WERI-Rb-1 (cell line): ENCODE measurements at regions not wholly inside any gene's neighbourhood (a gene's known extent, or its start where the extent isn't known, plus 50 kb on each side); places are given as distances from the start of the nearest gene placed in this dataset.

Source experiments
- DNase-seq: peaks from one replicate; pipeline ENCODE4 v3.0.0-alpha.2; 2020
- H3K27ac ChIP-seq: fragments of 250-450 bp; sonication (Bioruptor Pico); 2 replicates; pipeline ENCODE4 v1.5.1; 2020; ENCODE audit warnings: mild to moderate bottlenecking, moderate library complexity
- H3K27me3 ChIP-seq: fragments of 250-450 bp; sonication (Bioruptor Pico); 2 replicates; pipeline ENCODE4 v1.5.1; 2021; ENCODE audit warnings: mild to moderate bottlenecking, low read depth, moderate library complexity; ENCODE audit not compliant: insufficient read depth, severe bottlenecking
- H3K36me3 ChIP-seq: fragments of 250-450 bp; sonication (Bioruptor Pico); 2 replicates; pipeline ENCODE4 v1.5.1; 2020; ENCODE audit warnings: mild to moderate bottlenecking, moderate library complexity
- H3K4me3 ChIP-seq: 2 replicates; pipeline ENCODE4 v1.5.1; 2011; ENCODE audit warnings: low read depth, mild to moderate bottlenecking, control low read depth, low read length
- H3K9me3 ChIP-seq: fragments of 250-450 bp; sonication (Bioruptor Pico); 2 replicates; pipeline ENCODE4 v1.5.1; 2021; ENCODE audit warnings: mild to moderate bottlenecking, moderate library complexity; ENCODE audit not compliant: severe bottlenecking
- TF ChIP-seq, protein P1 (sequence below): IDR thresholded peaks from 2 replicates; pipeline ENCODE4 v1.5.1; 2011; ENCODE audit warnings: low read depth, mild to moderate bottlenecking, control low read depth, inconsistent platforms, low read length

DNA sequence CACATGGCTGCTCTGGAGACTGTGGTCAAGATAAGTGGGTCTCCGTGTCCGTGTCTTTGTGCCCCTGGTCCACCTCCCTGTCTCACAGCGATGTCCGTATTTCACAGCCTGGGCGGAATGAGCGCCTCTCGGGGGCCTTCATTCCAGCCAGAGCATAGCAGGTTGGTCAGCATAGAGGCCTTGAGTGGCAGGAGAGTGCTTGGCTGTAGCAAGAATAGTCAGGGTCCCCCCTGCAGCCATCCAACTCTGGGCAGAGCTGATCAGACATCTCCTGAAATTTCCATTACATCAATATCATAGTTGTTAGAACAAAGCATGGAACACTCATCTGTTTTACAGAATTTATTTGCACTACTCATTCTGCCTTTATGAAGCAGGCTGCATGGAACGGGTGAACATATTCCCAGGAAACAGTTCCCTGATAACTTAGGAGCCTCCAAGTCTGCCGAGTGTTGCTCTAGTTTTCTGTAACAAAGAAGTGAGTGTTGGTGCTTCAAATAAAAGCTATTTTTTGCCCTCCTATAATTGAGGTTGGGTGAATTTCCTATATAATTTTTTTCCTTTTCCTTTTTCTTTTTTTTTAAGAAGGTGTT, 255.3 kb downstream of the INHBA start:
- peaks cover 2% of the 10 kb centered on the region for H3K9me3 ChIP-seq
- H3K4me3 ChIP-seq: no peak overlapping the region
- TF ChIP-seq, protein P1, sequence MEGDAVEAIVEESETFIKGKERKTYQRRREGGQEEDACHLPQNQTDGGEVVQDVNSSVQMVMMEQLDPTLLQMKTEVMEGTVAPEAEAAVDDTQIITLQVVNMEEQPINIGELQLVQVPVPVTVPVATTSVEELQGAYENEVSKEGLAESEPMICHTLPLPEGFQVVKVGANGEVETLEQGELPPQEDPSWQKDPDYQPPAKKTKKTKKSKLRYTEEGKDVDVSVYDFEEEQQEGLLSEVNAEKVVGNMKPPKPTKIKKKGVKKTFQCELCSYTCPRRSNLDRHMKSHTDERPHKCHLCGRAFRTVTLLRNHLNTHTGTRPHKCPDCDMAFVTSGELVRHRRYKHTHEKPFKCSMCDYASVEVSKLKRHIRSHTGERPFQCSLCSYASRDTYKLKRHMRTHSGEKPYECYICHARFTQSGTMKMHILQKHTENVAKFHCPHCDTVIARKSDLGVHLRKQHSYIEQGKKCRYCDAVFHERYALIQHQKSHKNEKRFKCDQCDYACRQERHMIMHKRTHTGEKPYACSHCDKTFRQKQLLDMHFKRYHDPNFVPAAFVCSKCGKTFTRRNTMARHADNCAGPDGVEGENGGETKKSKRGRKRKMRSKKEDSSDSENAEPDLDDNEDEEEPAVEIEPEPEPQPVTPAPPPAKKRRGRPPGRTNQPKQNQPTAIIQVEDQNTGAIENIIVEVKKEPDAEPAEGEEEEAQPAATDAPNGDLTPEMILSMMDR: no peak
- DNase-seq: no peak
- no peaks in the 10 kb centered on the region for H3K36me3 ChIP-seq
- peaks cover 35% of the 10 kb centered on the region for H3K27me3 ChIP-seq
- H3K27ac ChIP-seq: no peak overlapping the region

DNA sequence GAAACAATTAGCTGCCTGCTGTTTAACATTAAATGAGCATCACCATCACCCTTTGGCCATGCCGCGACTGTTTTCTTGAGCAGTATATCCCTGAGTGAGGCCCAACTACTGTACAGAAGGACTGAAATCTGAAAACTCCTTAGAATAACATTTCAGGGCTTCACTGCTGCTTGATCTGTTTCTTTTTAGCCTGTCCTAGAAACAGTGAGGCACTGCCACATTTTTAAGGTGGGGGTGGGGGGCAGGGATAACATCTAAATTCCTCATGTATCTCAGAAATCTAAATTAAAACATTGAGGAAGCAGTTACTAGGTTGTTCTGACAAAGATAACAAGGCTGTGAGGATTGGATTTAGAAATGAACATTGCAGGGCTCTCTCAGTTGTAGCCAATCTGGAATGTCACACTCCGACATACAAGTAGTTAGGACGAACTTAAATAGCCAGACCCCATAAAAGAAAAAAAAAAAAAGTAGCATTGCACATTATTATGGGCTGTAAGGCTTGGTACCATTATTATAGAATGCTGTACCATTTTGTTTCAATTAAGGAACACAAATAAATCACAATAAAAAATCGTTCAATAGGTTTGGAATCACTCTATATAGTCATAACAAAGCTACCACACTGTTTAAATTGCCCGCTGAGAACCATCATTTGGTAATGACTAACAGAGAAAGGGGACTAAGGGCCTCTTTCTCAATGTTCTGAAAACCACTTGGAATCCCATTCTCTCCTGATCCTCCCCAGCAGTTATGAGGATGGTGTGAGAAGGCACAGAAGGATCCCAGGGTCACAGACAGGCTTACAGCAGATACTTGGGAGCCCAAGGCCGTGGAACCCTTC, 256.1 kb downstream of the INHBA start:
- Histone ChIP-seq H3K9me3 (peaks cover 2% of the 10 kb centered on the region), H3K27ac (no peak overlapping the region), H3K4me3 (no peak overlapping the region), H3K36me3 (no peaks in the 10 kb centered on the region), H3K27me3 (peaks cover 39% of the 10 kb centered on the region)
- TF ChIP-seq, protein P1: no peak
- no peak for DNase-seq

DNA sequence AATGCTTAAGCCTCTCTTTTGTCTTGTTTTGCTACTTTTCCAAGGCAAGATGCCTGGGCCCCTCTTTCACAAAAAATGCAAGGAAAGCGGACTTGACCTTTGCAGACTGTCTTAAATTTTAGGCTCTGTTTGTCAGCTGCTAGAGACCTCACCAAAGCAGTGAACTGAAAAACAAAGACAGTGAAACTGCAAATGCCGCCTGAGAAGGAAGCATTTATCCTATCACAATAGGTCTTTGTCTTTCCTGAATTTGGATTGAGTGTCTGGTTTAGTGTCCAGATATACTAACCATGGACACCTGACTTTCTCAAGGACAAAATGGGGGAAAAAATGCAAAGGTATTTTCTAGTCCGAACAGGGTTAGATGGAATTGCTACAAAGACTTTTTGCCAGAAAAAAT, 256.9 kb downstream of the INHBA start:
- Histone ChIP-seq H3K4me3 (no peak overlapping the region), H3K27me3 (peaks cover 32% of the 10 kb centered on the region), H3K9me3 (peaks cover 2% of the 10 kb centered on the region), H3K36me3 (no peaks in the 10 kb centered on the region), H3K27ac (no peak overlapping the region)
- TF ChIP-seq, protein P1: no peak
- DNase-seq: no peak

DNA sequence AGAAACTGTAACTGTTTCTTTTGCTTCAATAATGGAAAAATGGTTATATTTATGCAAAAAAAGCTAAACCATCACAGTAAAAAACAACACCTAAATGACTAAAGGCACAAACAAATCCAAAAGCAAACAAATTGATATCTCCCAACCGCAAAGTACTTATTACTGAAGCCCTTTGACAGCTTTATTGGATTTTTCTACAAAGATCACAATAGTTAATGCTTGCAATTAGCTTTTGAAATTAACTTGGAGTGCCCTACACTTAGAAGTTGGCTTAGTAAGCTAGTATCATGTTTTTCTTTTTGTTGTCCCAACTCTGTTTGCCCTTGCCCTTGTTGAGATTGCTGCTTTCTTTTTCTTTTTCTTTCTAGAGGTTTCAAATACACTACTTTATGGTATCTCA, 257.5 kb downstream of the INHBA start:
- no peak for DNase-seq
- TF ChIP-seq, protein P1: no peak
- H3K27me3 ChIP-seq: peaks cover 37% of the 10 kb centered on the region
- no peak overlapping the region for H3K4me3 ChIP-seq
- H3K36me3 ChIP-seq: no peaks in the 10 kb centered on the region
- peaks cover 2% of the 10 kb centered on the region for H3K9me3 ChIP-seq
- no peak overlapping the region for H3K27ac ChIP-seq

DNA sequence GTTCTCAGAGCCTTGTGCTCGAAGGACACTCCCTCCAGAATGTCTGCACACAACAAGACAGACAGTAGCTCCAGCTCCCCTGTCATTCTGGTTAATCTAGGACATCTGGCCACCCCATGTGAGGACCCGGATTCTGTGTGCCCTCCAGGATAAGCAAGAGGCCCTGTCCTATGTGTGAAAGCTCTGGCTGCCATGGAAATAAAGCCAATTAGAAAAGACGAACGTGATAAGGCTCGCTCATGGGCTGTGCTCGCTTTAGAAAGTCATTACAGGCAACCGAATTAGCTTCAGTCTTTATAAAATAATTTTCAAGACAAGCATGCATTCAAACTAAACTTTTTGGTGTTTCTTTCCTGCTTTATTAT, 263.4 kb downstream of the INHBA start:
- peak; percentile 8 for DNase-seq
- Histone ChIP-seq H3K9me3 (no peaks in the 10 kb centered on the region), H3K4me3 (no peak overlapping the region), H3K36me3 (no peaks in the 10 kb centered on the region), H3K27me3 (peaks cover 36% of the 10 kb centered on the region), H3K27ac (no peak overlapping the region)
- TF ChIP-seq, protein P1: no peak
